T-cell (primary cell): ENCODE measurements at regions not wholly inside any gene's neighbourhood (a gene's known extent, or its start where the extent isn't known, plus 50 kb on each side); places are given as distances from the start of the nearest gene placed in this dataset.
A peak's percentile ranks its signal among the peaks of the same experiment; 100 is the strongest.

ENCODE experiments used
- ATAC-seq, 4 experiments: fragments of 200-7000 bp in 3 of 4; fragments of 150-1000 bp in 1 of 4; cut with Tn5 transposase; replicated peaks in 1 of 4; 1 replicate in 3 of 4; 2 replicates in 1 of 4; pipeline ENCODE4 v1.10.0; 2021; ENCODE audit warnings: moderate library complexity in 3 of 4, mild to moderate bottlenecking in 2 of 4, moderate number of reproducible peaks in 1 of 4
- CTCF ChIA-PET, 2 donors: fragments of 300-600 bp; sonication (Branson Sonifier 250); formaldehyde crosslinking; loops; one replicate each; lab custom pipeline; 2022; ENCODE audit warnings: antibody characterized with exemption in 2 of 2; lab: Charles Lee
- POLR2A ChIA-PET, 2 donors: fragments of 300-600 bp; sonication (Branson Sonifier 250); formaldehyde crosslinking; loops; one replicate each; lab custom pipeline; 2022; ENCODE audit warnings: antibody characterized with exemption in 2 of 2; lab: Charles Lee
- DNase-seq, 35 experiments: peaks; one replicate each; pipeline versions ENCODE4 v3.0.0 to v3.0.0-alpha.2; 2013 to 2023
- H3K27ac ChIP-seq: one replicate; pipeline ENCODE4 v1.5.1; 2013; ENCODE audit warnings: low read length
- H3K27me3 ChIP-seq, 2 experiments: replicated peaks in 1 of 2; 1 replicate in 1 of 2; 2 replicates in 1 of 2; pipeline versions ENCODE4 v1.6.1 to v1.7.0; 2013; ENCODE audit warnings: low read length in 1 of 2, mixed read lengths in 1 of 2; ENCODE audit not compliant: control insufficient read depth in 2 of 2, insufficient read depth in 2 of 2; ENCODE audit errors: extremely low read depth in 1 of 2
- H3K36me3 ChIP-seq, 2 donors: 1 replicate in 1 of 2; 2 replicates in 1 of 2; pipeline versions ENCODE4 v1.6.1 to v1.7.0; 2013; ENCODE audit warnings: low read length in 1 of 2; ENCODE audit not compliant: control insufficient read depth in 2 of 2, insufficient read depth in 1 of 2; ENCODE audit errors: extremely low read depth in 1 of 2
- H3K4me1 ChIP-seq, 2 experiments: 1 replicate in 1 of 2; 2 replicates in 1 of 2; pipeline versions ENCODE4 v1.6.1 to v1.7.0; 2013; ENCODE audit warnings: low read length in 2 of 2, mixed read lengths in 1 of 2; ENCODE audit not compliant: insufficient read depth in 2 of 2, control insufficient read depth in 1 of 2; ENCODE audit errors: extremely low read depth in 1 of 2
- H3K4me3 ChIP-seq, 2 donors: 1 replicate in 1 of 2; 2 replicates in 1 of 2; pipeline versions ENCODE4 v1.5.1 to v1.7.0; 2013; ENCODE audit warnings: mild to moderate bottlenecking in 2 of 2, low read length in 1 of 2, moderate library complexity in 1 of 2; ENCODE audit not compliant: control insufficient read depth in 1 of 2; ENCODE audit errors: extremely low read depth in 1 of 2
- H3K9me3 ChIP-seq: 2 replicates; pipeline ENCODE4 v1.7.0; 2013
- H3K27ac Mint-ChIP-seq, 2 donors: one replicate each; pipeline ENCODE4 v1.8.0; 2020 to 2021; ENCODE audit warnings: mild to moderate bottlenecking in 2 of 2, mixed read lengths in 2 of 2
- H3K27me3 Mint-ChIP-seq, 2 donors: one replicate each; pipeline ENCODE4 v1.8.0; 2021 to 2022; ENCODE audit warnings: mixed read lengths in 2 of 2
- H3K36me3 Mint-ChIP-seq: one replicate; pipeline ENCODE4 v1.8.0; 2021; ENCODE audit warnings: mixed read lengths
- H3K4me1 Mint-ChIP-seq, 3 donors: one replicate each; pipeline ENCODE4 v1.8.0; 2020 to 2022; ENCODE audit warnings: mixed read lengths in 3 of 3, mild to moderate bottlenecking in 1 of 3
- H3K4me3 Mint-ChIP-seq, 3 donors: one replicate each; pipeline ENCODE4 v1.8.0; 2020 to 2022; ENCODE audit warnings: mild to moderate bottlenecking in 3 of 3, mixed read lengths in 3 of 3, moderate library complexity in 3 of 3
- H3K9me3 Mint-ChIP-seq, 3 donors: one replicate each; pipeline ENCODE4 v1.8.0; 2020 to 2022; ENCODE audit warnings: mixed read lengths in 3 of 3
- WGBS: methylation state at CpG from one replicate; pipeline ENCODE4 v1.1.5; 2013; ENCODE audit warnings: missing lambda C conversion rate; ENCODE audit not compliant: insufficient coverage; 5-methylcytosine and 5-hydroxymethylcytosine counted together

DNA sequence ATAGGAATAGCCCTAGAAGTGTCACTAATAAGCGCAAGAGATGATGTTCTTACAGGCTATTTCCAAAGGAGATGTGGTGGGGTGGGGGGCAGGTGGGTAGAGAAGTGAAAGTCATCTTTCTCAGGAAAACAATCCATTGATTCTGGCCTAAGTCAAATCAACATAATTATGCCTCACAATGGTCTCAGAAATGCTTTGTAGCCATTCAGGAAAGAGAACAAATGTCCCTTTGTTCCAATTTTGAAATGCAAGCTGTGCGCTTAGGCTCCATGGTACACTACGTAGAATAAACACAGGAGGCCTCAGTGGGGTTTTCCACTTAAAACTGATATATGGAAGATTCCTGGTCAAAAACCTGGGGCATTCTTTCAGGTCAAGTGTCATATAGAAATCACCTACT is 529.9 kb upstream of the KLHL29 start:
- ATAC-seq (no peak), DNase-seq (no peak)
- Mint-ChIP-seq H3K4me1 (no peaks in the 10 kb centered on the region), H3K27me3 (no peaks in the 10 kb centered on the region), H3K9me3 (peaks cover 3 to 19% (median 14%) of the 10 kb centered on the region in 3 donors), H3K4me3 (no peak overlapping the region), H3K27ac (no peak overlapping the region), H3K36me3 (no peaks in the 10 kb centered on the region)
- Histone ChIP-seq H3K9me3 (no peaks in the 10 kb centered on the region), H3K36me3 (no peaks in the 10 kb centered on the region), H3K27me3 (no peaks in the 10 kb centered on the region), H3K4me1 (no peaks in the 10 kb centered on the region), H3K27ac (no peak overlapping the region), H3K4me3 (no peak overlapping the region)
- CTCF ChIA-PET = no interaction called here
- POLR2A ChIA-PET = no interaction called here
- 88% methylated on average over 1 of the region's 3 CpGs for WGBS

GRCh38 chr2:22855761-22856184 is 529.2 kb upstream of the KLHL29 start:
- no peaks in the 10 kb centered on the region for H3K4me1 ChIP-seq
- WGBS = 75% methylated on average over 9 of the region's 9 CpGs
- no peaks in the 10 kb centered on the region for H3K27me3 ChIP-seq
- CTCF ChIA-PET = no interaction called here
- Mint-ChIP-seq H3K9me3 (peaks cover 7 to 21% (median 14%) of the 10 kb centered on the region in 3 donors), H3K4me3 (no peak overlapping the region), H3K4me1 (no peaks in the 10 kb centered on the region), H3K27me3 (no peaks in the 10 kb centered on the region), H3K36me3 (no peaks in the 10 kb centered on the region), H3K27ac (no peak overlapping the region)
- POLR2A ChIA-PET = no interaction called here
- H3K9me3 ChIP-seq = no peaks in the 10 kb centered on the region
- ATAC-seq (no peak), DNase-seq (peak in 1 of 35 experiments; percentile 1)
- H3K36me3 ChIP-seq = no peaks in the 10 kb centered on the region
- H3K4me3 ChIP-seq = no peak overlapping the region
- H3K27ac ChIP-seq = no peak overlapping the region

DNA sequence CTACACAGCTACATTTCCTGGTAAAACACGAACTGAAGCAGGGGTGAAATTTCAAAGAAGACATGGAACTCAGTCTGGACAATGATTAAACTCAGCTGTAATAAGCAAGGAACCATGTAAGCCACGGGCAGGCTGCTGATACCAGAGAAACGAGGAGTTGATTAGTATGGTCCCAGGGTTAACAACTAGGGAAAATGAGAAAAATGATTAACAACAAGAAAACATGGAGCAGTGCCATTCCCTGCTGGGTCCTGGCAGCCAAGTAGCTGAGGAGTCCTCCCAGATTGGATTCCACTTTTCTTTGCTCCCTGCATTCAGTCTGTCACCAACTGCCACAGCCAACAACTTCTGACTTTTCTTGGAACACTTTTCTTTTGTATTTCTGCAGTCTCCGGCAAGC is 517.0 kb upstream of the KLHL29 start:
- no peaks in the 10 kb centered on the region for H3K27me3 Mint-ChIP-seq
- ATAC-seq (no peak), DNase-seq (no peak)
- no peak overlapping the region for H3K27ac ChIP-seq
- H3K9me3 ChIP-seq = no peaks in the 10 kb centered on the region
- no peaks in the 10 kb centered on the region for H3K36me3 ChIP-seq
- H3K4me1 ChIP-seq = no peaks in the 10 kb centered on the region
- CTCF ChIA-PET = no interaction called here
- H3K27ac Mint-ChIP-seq = no peak overlapping the region
- no peaks in the 10 kb centered on the region for H3K36me3 Mint-ChIP-seq
- peaks cover 0 to 4% (median 0%) of the 10 kb centered on the region in 3 donors for H3K9me3 Mint-ChIP-seq
- no peaks in the 10 kb centered on the region for H3K27me3 ChIP-seq
- WGBS = no CpG with 5 or more reads among the region's 4 CpGs
- no peak overlapping the region for H3K4me3 Mint-ChIP-seq
- no peaks in the 10 kb centered on the region for H3K4me1 Mint-ChIP-seq
- no peak overlapping the region for H3K4me3 ChIP-seq
- POLR2A ChIA-PET = no interaction called here

GRCh38 chr2:22878121-22878520 is 506.9 kb upstream of the KLHL29 start:
- Histone ChIP-seq H3K4me3 (no peak overlapping the region), H3K4me1 (no peaks in the 10 kb centered on the region), H3K27ac (no peak overlapping the region), H3K36me3 (no peaks in the 10 kb centered on the region), H3K9me3 (no peaks in the 10 kb centered on the region), H3K27me3 (no peaks in the 10 kb centered on the region)
- DNase-seq (no peak), ATAC-seq (no peak)
- no peaks in the 10 kb centered on the region for H3K27me3 Mint-ChIP-seq
- CTCF ChIA-PET = no interaction called here
- no peak overlapping the region for H3K27ac Mint-ChIP-seq
- H3K4me1 Mint-ChIP-seq = no peaks in the 10 kb centered on the region
- no peaks in the 10 kb centered on the region for H3K36me3 Mint-ChIP-seq
- no peak overlapping the region for H3K4me3 Mint-ChIP-seq
- H3K9me3 Mint-ChIP-seq = peaks cover 2 to 4% (median 3%) of the 10 kb centered on the region in 3 donors
- POLR2A ChIA-PET = no interaction called here
- 83% methylated on average over 2 of the region's 2 CpGs for WGBS

DNA sequence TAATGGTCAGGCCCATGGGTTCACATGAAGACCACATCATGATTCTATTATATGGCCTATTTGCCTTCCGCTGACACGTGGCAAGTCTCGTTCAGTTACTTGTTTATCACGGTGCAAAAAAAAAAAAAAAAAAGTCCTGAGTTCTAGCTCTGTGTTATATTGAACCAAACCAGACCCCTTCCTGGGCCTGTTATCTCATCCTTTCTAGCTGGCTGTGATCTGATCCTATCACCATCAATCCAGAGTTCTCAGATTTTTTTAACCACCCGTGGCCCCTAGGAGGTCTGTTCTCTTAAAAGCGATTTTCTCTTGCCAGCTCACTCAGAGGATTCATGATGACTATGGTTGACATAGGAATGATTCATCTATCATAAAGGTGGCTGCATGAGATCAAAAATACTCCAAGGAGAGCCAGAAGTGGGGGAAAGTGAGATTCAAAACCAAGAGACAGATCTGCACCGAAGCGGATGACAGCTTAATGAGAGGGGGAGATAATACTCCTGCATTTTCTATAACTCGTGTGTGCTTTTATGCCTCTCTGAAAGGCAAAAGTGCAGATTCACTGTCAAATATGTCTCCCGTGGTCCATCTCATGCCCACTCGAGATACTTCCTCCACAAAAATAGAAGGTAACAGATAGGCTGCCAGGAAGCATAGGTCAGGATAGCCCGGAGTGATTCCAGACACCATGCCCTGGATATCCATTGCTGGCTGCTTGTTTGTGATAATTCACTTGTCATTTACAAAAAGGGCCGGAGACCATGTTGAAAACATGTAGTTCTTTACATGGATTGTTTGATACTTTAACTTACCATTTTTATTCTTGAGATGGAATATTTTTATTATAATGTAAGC is 505.7 kb upstream of the KLHL29 start:
- Mint-ChIP-seq H3K36me3 (no peaks in the 10 kb centered on the region), H3K27me3 (no peaks in the 10 kb centered on the region), H3K4me3 (no peak overlapping the region), H3K9me3 (peaks cover 2 to 4% (median 4%) of the 10 kb centered on the region in 3 donors), H3K27ac (no peak overlapping the region), H3K4me1 (no peaks in the 10 kb centered on the region)
- DNase-seq (no peak), ATAC-seq (no peak)
- Histone ChIP-seq H3K27me3 (no peaks in the 10 kb centered on the region), H3K9me3 (no peaks in the 10 kb centered on the region), H3K36me3 (no peaks in the 10 kb centered on the region), H3K4me1 (no peaks in the 10 kb centered on the region), H3K27ac (no peak overlapping the region), H3K4me3 (no peak overlapping the region)
- WGBS = 90% methylated on average over 9 of the region's 13 CpGs
- POLR2A ChIA-PET = no interaction called here
- CTCF ChIA-PET = no interaction called here

GRCh38 chr2:22880161-22880560 is 504.8 kb upstream of the KLHL29 start:
- POLR2A ChIA-PET = no interaction called here
- ATAC-seq (no peak), DNase-seq (no peak)
- H3K27ac ChIP-seq = no peak overlapping the region
- 67% methylated on average over 1 of the region's 5 CpGs for WGBS
- H3K36me3 Mint-ChIP-seq = no peaks in the 10 kb centered on the region
- H3K9me3 ChIP-seq = no peaks in the 10 kb centered on the region
- H3K27me3 ChIP-seq = no peaks in the 10 kb centered on the region
- no peaks in the 10 kb centered on the region for H3K36me3 ChIP-seq
- CTCF ChIA-PET = no interaction called here
- H3K4me3 Mint-ChIP-seq = no peak overlapping the region
- no peaks in the 10 kb centered on the region for H3K4me1 Mint-ChIP-seq
- H3K27ac Mint-ChIP-seq = no peak overlapping the region
- no peaks in the 10 kb centered on the region for H3K4me1 ChIP-seq
- H3K9me3 Mint-ChIP-seq = peaks cover 2 to 7% (median 4%) of the 10 kb centered on the region in 3 donors
- no peak overlapping the region for H3K4me3 ChIP-seq
- H3K27me3 Mint-ChIP-seq = no peaks in the 10 kb centered on the region
